Liver (tissue), 3 donors: ENCODE measurements at regions not wholly inside any gene's neighbourhood (a gene's known extent, or its start where the extent isn't known, plus 50 kb on each side); places are given as distances from the start of the nearest gene placed in this dataset.

ENCODE experiments used
- ATF3 ChIP-seq: IDR thresholded peaks from 2 replicates; pipeline ENCODE4 v1.6.1; 2016; ENCODE audit warnings: antibody characterized with exemption
- CTCF ChIP-seq: fragments of 150-350 bp; IDR thresholded peaks from 2 replicates; pipeline ENCODE4 v1.5.1; 2017; ENCODE audit warnings: improper control_type of control experiment, low read depth, low read length; ENCODE audit not compliant: missing input control
- GABPA ChIP-seq, 2 donors: IDR thresholded peaks in 1 of 2; conservative IDR thresholded peaks in 1 of 2; 2 replicates each; pipeline ENCODE4 v1.6.1; 2016; ENCODE audit warnings: antibody characterized with exemption in 2 of 2, mild to moderate bottlenecking in 1 of 2, moderate library complexity in 1 of 2
- JUND ChIP-seq, 2 donors: IDR thresholded peaks; 2 replicates each; pipeline ENCODE4 v1.6.1; 2016; ENCODE audit warnings: antibody characterized with exemption in 2 of 2
- MAX ChIP-seq: IDR thresholded peaks from 2 replicates; pipeline ENCODE4 v1.6.1; 2016; ENCODE audit warnings: antibody characterized with exemption
- REST ChIP-seq: IDR thresholded peaks from 2 replicates; pipeline ENCODE4 v1.6.1; 2016; ENCODE audit warnings: antibody characterized with exemption, mild to moderate bottlenecking
- SP1 ChIP-seq: IDR thresholded peaks from 2 replicates; pipeline ENCODE4 v1.6.1; 2018; ENCODE audit warnings: antibody characterized with exemption, mild to moderate bottlenecking
- YY1 ChIP-seq: IDR thresholded peaks from 2 replicates; pipeline ENCODE4 v1.6.1; 2016; ENCODE audit warnings: antibody characterized with exemption, mild to moderate bottlenecking
- ZBTB33 ChIP-seq: IDR thresholded peaks from 2 replicates; pipeline ENCODE4 v1.6.1; 2016; ENCODE audit warnings: antibody characterized with exemption
- donor health status: healthy.
- donor health status: healthy.

GRCh38 chr13:111659842-111660241, 339.4 kb downstream of the TEX29 start:
- TF ChIP-seq CTCF (no peak), YY1 (no peak), MAX (no peak), REST (no peak), ATF3 (no peak), SP1 (no peak), JUND (IDR thresholded peaks at IDR 0.05) (no peak), GABPA (IDR thresholded peaks at IDR 0.05 in 1 of 2, conservative IDR thresholded peaks at IDR 0.05 in 1 of 2) (no peak), ZBTB33 (no peak)
